Epithelial cell of esophagus (primary cell): ENCODE measurements at regions not wholly inside any gene's neighbourhood (a gene's known extent, or its start where the extent isn't known, plus 50 kb on each side); places are given as distances from the start of the nearest gene placed in this dataset.
"Not testable (repeated sequence)": the region's sequence is repeated elsewhere in the genome, so short reads cannot be mapped to it uniquely, and the experiment has no call there.

Experiments used
- DNase-seq: peaks from one replicate; pipeline ENCODE4 v3.0.0; 2010; ENCODE audit warnings: low read depth
- H3K4me3 ChIP-seq: 2 replicates; pipeline ENCODE4 v1.5.1; 2011; ENCODE audit warnings: mild to moderate bottlenecking, low read length, control low read depth
- CTCF ChIP-seq: IDR thresholded peaks from 2 replicates; pipeline ENCODE4 v1.5.1; 2011; ENCODE audit warnings: low read depth, mild to moderate bottlenecking, low read length, control low read depth, inconsistent platforms; ENCODE audit not compliant: insufficient read depth; ENCODE audit errors: missing control alignments

DNA sequence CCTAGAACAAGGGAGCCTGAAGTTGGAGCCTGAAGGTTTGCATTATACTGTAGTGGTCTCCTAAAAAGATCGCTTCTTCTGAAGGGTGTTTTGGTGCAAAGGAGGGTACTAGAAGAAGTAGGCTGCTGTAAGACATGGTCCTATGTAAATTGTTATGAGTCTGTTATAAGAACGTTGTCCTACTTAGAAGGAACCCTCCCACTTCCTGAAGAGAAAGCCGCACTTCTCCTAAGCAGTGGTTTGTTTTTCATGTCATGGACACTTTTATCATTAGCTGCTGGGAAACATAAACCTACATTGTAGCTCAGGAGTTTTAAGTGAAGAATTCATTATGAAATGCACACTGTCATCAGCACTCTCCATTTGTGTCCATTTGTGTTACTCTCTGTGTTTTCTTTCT, 129.1 kb upstream of the ITGB1 start:
- no peak overlapping the region for H3K4me3 ChIP-seq
- TF ChIP-seq CTCF = no peak
- no peak for DNase-seq

DNA sequence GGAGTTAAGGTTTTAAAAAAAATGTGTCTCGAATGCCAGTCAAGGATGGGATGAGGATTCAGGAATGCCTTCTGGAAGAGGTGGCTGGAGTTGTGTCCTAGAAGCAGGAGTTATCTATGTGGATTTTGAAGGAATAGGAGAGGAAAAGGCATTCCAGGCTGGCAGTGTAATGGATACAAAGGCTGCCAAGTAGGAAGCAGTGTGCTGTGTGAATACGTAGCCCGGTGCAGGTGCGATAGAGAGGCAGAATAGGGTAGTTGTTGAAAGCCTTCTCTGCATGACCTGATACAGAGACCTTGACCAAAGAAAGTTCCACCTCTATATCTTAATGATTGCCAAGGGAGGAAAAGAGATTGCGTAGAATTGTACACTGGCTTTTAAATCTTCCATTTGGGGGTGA, 128.1 kb upstream of the ITGB1 start:
- no peak for DNase-seq
- TF ChIP-seq CTCF = no peak

GRCh38 chr10:33085313-33085833, 127.3 kb upstream of the ITGB1 start:
- DNase-seq = no peak
- no peak overlapping the region for H3K4me3 ChIP-seq
- no peak for TF ChIP-seq CTCF

More for the DNA sequence above, 128.1 kb upstream of the ITGB1 start:
- no peak overlapping the region for H3K4me3 ChIP-seq

DNA sequence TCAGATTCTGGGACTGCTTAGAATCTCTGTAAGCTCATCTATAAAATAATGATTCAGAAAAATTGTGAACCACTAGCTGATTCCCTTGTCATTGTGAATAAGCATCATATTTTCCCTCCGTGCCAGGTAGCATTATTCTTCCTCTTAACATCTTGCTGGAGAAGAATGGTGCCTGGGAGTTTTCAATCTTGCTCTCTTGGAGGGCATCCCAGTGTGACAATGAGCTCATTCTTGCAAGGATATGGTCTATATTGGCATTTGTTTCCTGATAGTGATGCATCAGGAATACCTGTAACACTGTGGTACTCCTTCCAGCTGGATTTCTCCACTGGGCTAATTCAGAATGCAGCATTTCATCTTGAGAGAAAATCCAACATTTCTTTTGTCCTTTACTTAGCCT, 126.4 kb upstream of the ITGB1 start:
- TF ChIP-seq CTCF = no peak
- H3K4me3 ChIP-seq = no peak overlapping the region
- no peak for DNase-seq

- DNase-seq = no peak
- no peak for TF ChIP-seq CTCF
- no peak overlapping the region for H3K4me3 ChIP-seq
These were observed 124.4 kb upstream of the ITGB1 start for GRCh38 chr10:33082373-33082895.

- H3K4me3 ChIP-seq, DNase-seq: not testable (repeated sequence)
These were observed 122.4 kb upstream of the ITGB1 start for GRCh38 chr10:33080467-33080866.

DNA sequence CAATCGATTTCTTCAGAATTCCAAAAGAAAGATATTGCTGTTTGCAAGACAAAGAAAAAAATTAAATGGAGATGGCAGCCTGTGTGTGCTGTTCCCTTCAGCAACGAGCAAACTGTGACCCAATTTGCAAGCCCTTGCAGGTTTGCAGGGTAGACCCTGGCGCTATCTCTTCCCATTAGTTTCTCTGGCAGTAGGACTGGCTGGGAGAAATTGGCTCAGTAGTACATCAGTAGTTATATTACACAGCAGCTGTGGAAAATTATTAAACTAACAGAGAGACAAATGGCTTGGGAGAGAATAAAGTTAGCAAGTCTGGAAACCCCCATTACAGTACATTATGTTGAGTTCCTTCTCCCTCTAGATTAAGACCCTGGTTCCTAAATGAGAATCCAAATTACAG, 116.4 kb upstream of the ITGB1 start:
- no peak overlapping the region for H3K4me3 ChIP-seq
- no peak for DNase-seq
- TF ChIP-seq CTCF = no peak
